ENCODE measurements at regions not wholly inside any gene's neighbourhood (a gene's known extent, or its start where the extent isn't known, plus 50 kb on each side); places are given as distances from the start of the nearest gene placed in this dataset.
"Not testable (repeated sequence)": the region's sequence is repeated elsewhere in the genome, so short reads cannot be mapped to it uniquely, and the experiment has no call there.

GRCh38 chr1:65538664-65539063 is 118.2 kb downstream of the LEPR start:
- Mint-ChIP-seq H3K27me3 (ENCODE audit: low read depth) (no peaks in the 10 kb centered on the region), H3K4me3 (ENCODE audit: unreplicated experiment) (no peak overlapping the region), H3K4me1 (ENCODE audit: low read depth) (peaks cover 6% of the 10 kb centered on the region), H3K27ac (ENCODE audit: unreplicated experiment) (no peak overlapping the region), H3K36me3 (ENCODE audit: low read depth) (peaks cover 7% of the 10 kb centered on the region), H3K9me3 (ENCODE audit: low read depth) (peaks cover 18% of the 10 kb centered on the region)
- no peak for DNase-seq (ENCODE audit: low spot score)
- TF ChIP-seq CTCF (IDR thresholded peaks at IDR 0.05): no peak

GRCh38 chr1:65539266-65540131 is 119.0 kb downstream of the LEPR start:
- no peak for DNase-seq (ENCODE audit: low spot score)
- no peak overlapping the region for H3K4me3 Mint-ChIP-seq (ENCODE audit: unreplicated experiment)
- no peaks in the 10 kb centered on the region for H3K27me3 Mint-ChIP-seq (ENCODE audit: low read depth)
- peaks cover 7% of the 10 kb centered on the region for H3K36me3 Mint-ChIP-seq (ENCODE audit: low read depth)
- no peak for TF ChIP-seq CTCF (IDR thresholded peaks at IDR 0.05)
- H3K27ac Mint-ChIP-seq (ENCODE audit: unreplicated experiment): no peak overlapping the region
- peaks cover 6% of the 10 kb centered on the region for H3K4me1 Mint-ChIP-seq (ENCODE audit: low read depth)
- peaks cover 15% of the 10 kb centered on the region for H3K9me3 Mint-ChIP-seq (ENCODE audit: low read depth)

DNA sequence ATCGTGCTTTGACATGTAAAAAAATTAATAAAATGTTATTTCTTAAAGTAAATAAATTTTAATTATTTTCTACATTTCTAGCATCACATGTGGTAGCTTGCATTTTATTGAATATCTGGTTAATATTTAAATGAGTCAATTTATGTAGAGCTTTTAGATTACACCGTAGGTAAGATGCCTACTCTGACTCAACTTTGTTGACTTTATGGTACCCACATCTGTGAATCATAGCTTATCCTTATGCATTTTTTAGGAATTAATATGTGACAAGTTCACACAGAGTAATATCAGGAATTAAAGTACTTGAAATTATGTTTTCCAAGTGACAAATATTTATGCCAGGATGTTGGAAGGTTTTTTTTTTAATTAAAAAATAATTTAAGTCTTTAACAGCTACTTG is 120.7 kb downstream of the LEPR start:
- Mint-ChIP-seq H3K9me3 (ENCODE audit: low read depth) (peaks cover 14% of the 10 kb centered on the region), H3K27me3 (ENCODE audit: low read depth) (no peaks in the 10 kb centered on the region), H3K27ac (ENCODE audit: unreplicated experiment) (no peak overlapping the region), H3K4me1 (ENCODE audit: low read depth) (peaks cover 6% of the 10 kb centered on the region), H3K36me3 (ENCODE audit: low read depth) (peaks cover 7% of the 10 kb centered on the region), H3K4me3 (ENCODE audit: unreplicated experiment) (no peak overlapping the region)
- TF ChIP-seq CTCF (IDR thresholded peaks at IDR 0.05): no peak
- DNase-seq (ENCODE audit: low spot score): no peak

DNA sequence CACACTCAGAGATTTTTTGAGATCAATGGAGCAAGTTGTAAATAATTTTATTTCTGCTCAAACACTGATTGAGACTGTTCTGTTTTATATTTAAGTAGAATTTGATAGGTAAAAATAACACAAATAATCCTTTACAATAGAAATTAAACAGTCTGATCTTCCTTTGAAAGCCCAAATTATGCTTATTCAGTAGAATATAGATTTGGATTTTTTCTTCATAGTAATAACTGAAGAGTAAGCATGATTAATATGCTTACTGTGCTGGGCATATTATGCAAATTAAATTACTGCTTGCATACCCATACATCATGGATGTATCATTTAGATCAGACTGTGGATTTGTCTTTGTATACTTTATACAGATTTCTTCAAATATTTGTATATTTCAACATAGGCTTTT is 121.4 kb downstream of the LEPR start:
- Mint-ChIP-seq H3K36me3 (ENCODE audit: low read depth) (peaks cover 7% of the 10 kb centered on the region), H3K27ac (ENCODE audit: unreplicated experiment) (no peak overlapping the region), H3K9me3 (ENCODE audit: low read depth) (peaks cover 14% of the 10 kb centered on the region), H3K4me1 (ENCODE audit: low read depth) (peaks cover 6% of the 10 kb centered on the region), H3K27me3 (ENCODE audit: low read depth) (no peaks in the 10 kb centered on the region), H3K4me3 (ENCODE audit: unreplicated experiment) (no peak overlapping the region)
- no peak for DNase-seq (ENCODE audit: low spot score)
- no peak for TF ChIP-seq CTCF (IDR thresholded peaks at IDR 0.05)

DNA sequence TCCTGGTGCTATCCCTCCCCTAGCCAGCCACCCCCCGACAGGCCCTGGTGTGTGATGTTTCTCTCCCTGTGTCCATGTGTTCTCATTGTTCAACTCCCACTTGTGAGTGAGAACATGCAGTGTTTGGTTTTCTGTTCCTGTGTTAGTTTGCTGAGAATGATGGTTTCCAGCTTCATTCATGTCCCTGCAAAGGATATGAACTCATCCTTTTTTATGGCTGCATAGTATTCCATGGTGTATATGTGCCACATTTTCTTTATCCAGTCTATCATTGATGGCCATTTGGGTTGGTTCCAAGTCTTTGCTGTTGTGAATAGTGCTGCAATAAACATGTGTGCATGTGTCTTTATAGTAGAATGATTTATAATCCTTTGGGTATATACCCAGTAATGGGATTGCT is 122.1 kb downstream of the LEPR start:
- H3K4me1 Mint-ChIP-seq (ENCODE audit: low read depth); H3K36me3 Mint-ChIP-seq (ENCODE audit: low read depth); H3K27ac Mint-ChIP-seq (ENCODE audit: unreplicated experiment); H3K27me3 Mint-ChIP-seq (ENCODE audit: low read depth); DNase-seq (ENCODE audit: low spot score); H3K4me3 Mint-ChIP-seq (ENCODE audit: unreplicated experiment): not testable (repeated sequence)
- H3K9me3 Mint-ChIP-seq (ENCODE audit: low read depth): peaks cover 14% of the 10 kb centered on the region

DNA sequence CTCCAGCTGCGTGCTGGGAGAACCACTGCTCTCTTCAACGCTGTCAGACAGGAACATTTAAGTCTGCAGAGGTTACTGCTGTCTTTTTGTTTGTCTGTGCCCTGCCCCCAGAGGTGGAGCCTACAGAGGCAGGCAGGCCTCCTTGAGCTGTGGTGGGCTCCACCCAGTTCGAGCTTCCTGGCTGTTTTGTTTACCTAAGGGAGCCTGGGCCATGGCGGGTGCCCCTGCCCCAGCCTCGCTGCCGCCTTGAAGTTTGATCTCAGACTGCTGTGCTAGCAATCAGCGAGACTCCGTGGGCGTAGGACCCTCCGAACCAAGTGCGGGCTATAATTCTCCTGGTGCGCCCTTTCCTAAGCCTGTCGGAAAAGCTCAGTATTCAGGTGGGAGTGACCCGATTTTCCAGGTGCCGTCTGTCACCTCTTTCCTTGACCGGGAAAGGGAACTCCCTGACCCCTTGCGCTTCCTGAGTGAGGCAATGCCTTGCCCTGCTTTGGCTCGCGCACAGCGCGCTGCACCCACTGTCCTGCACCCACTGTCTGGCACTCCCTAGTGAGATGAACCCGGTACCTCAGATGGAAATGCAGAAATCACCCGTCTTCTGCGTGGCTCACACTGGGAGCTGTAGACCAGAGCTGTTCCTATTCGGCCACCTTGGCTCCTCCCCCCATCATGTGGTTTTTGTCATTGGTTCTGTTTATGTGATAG is 130.0 kb downstream of the LEPR start:
- H3K36me3 Mint-ChIP-seq (ENCODE audit: low read depth): peaks cover 22% of the 10 kb centered on the region
- H3K27me3 Mint-ChIP-seq (ENCODE audit: low read depth); H3K27ac Mint-ChIP-seq (ENCODE audit: unreplicated experiment); DNase-seq (ENCODE audit: low spot score): not testable (repeated sequence)
- peak overlapping the region; percentile 60 for H3K4me3 Mint-ChIP-seq (ENCODE audit: unreplicated experiment)
- H3K4me1 Mint-ChIP-seq (ENCODE audit: low read depth): peaks cover 15% of the 10 kb centered on the region
- H3K9me3 Mint-ChIP-seq (ENCODE audit: low read depth): peaks cover 25% of the 10 kb centered on the region

DNA sequence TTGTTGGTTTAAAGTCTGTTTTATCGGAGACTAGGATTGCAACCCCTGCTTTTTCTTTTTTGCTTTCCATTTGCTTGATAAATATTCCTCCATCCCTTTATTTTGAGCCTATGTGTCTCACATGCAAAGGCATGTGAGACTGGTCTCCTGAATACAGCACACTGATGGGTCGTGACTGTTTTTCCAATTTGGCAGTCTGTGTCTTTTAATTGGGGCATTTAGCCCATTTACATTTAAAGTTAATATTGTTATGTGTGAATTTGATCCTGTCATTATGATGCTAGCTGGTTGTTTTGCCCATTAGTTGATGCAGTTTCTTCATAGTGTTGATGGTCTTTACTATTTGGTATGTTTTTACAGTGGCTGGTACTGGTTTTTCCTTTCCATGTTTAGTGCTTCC is 132.0 kb downstream of the LEPR start:
- H3K27me3 Mint-ChIP-seq (ENCODE audit: low read depth); DNase-seq (ENCODE audit: low spot score); H3K4me3 Mint-ChIP-seq (ENCODE audit: unreplicated experiment); H3K27ac Mint-ChIP-seq (ENCODE audit: unreplicated experiment): not testable (repeated sequence)
- Mint-ChIP-seq H3K36me3 (ENCODE audit: low read depth) (peaks cover 22% of the 10 kb centered on the region), H3K4me1 (ENCODE audit: low read depth) (peaks cover 15% of the 10 kb centered on the region), H3K9me3 (ENCODE audit: low read depth) (peaks cover 31% of the 10 kb centered on the region)

DNA sequence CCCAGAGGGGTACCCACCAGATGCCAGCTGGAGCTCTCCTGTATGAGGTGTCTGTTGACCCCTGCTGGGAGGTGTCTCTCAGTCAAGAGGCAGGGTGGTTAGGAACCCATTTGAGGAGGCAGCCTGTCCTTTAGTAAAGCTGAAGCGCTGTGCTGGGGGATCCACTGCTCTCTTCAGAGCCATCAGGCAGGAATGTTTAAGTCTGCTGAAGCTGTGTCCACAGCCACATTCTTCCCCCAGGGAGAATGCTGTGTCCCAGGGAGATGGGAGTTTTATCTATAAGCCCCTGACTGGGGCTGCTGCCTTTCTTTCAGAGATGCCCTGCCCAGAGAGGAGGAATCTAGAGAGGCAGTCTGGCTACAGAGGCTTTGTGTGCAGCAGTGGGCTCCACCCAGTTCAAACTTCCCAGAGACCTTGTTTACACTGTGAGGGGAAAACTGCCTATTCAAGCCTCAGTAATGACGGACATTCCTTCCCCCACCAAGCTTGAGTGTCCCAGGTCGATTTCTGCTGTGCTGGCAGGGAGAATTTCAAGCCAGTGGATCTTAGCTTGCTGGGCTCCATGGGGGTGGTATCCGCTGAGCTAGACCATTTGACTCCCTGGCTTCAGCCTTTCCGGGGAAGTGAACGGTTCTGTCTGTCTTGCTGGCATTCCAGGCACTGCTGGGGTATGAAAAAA is 133.8 kb downstream of the LEPR start:
- Mint-ChIP-seq H3K36me3 (ENCODE audit: low read depth) (peaks cover 17% of the 10 kb centered on the region), H3K9me3 (ENCODE audit: low read depth) (peaks cover 26% of the 10 kb centered on the region), H3K4me1 (ENCODE audit: low read depth) (peaks cover 15% of the 10 kb centered on the region)
- H3K27me3 Mint-ChIP-seq (ENCODE audit: low read depth); DNase-seq (ENCODE audit: low spot score); H3K4me3 Mint-ChIP-seq (ENCODE audit: unreplicated experiment); H3K27ac Mint-ChIP-seq (ENCODE audit: unreplicated experiment): not testable (repeated sequence)

Data from chondrocyte (in vitro differentiated cells).